IgD-negative memory B cell (primary cell): ENCODE measurements at regions not wholly inside any gene's neighbourhood (a gene's known extent, or its start where the extent isn't known, plus 50 kb on each side); places are given as distances from the start of the nearest gene placed in this dataset.
A peak's percentile ranks its signal among the peaks of the same experiment; 100 is the strongest.
"Not testable (repeated sequence)": the region's sequence is repeated elsewhere in the genome, so short reads cannot be mapped to it uniquely, and the experiment has no call there.

Experiments
- H3K27ac Mint-ChIP-seq, 3 donors: one replicate each; pipeline ENCODE4 v1.8.0; 2020 to 2022; ENCODE audit warnings: mild to moderate bottlenecking in 3 of 3, mixed read lengths in 3 of 3, moderate library complexity in 1 of 3
- H3K27me3 Mint-ChIP-seq: one replicate; pipeline ENCODE4 v1.8.0; 2021; ENCODE audit warnings: mixed read lengths
- H3K36me3 Mint-ChIP-seq: one replicate; pipeline ENCODE4 v1.8.0; 2020; ENCODE audit warnings: mild to moderate bottlenecking, mixed read lengths
- H3K4me1 Mint-ChIP-seq, 3 donors: one replicate each; pipeline ENCODE4 v1.8.0; 2020 to 2022; ENCODE audit warnings: mixed read lengths in 3 of 3, mild to moderate bottlenecking in 1 of 3
- H3K4me3 Mint-ChIP-seq, 4 donors: one replicate each; pipeline ENCODE4 v1.8.0; 2020 to 2022; ENCODE audit warnings: mild to moderate bottlenecking in 4 of 4, mixed read lengths in 4 of 4, moderate library complexity in 3 of 4
- H3K9me3 Mint-ChIP-seq, 3 donors: one replicate each; pipeline ENCODE4 v1.8.0; 2020 to 2021; ENCODE audit warnings: mixed read lengths in 3 of 3, mild to moderate bottlenecking in 1 of 3

GRCh38 chr1:181310560-181310959 lies 172.8 kb upstream of the CACNA1E start:
- H3K4me1 Mint-ChIP-seq, result peaks cover 0 to 1% (median 0%) of the 10 kb centered on the region in 3 donors
- no peak overlapping the region for H3K27ac Mint-ChIP-seq
- peaks cover 14% of the 10 kb centered on the region for H3K27me3 Mint-ChIP-seq
- H3K36me3 Mint-ChIP-seq, result no peaks in the 10 kb centered on the region
- H3K9me3 Mint-ChIP-seq, result no peaks in the 10 kb centered on the region
- no peak overlapping the region for H3K4me3 Mint-ChIP-seq

GRCh38 chr1:181312946-181313345 lies 170.4 kb upstream of the CACNA1E start:
- H3K27ac Mint-ChIP-seq, result no peak overlapping the region
- peaks cover 21% of the 10 kb centered on the region for H3K27me3 Mint-ChIP-seq

GRCh38 chr1:181313466-181313865 lies 169.9 kb upstream of the CACNA1E start:
- Mint-ChIP-seq H3K36me3 (no peaks in the 10 kb centered on the region), H3K9me3 (no peaks in the 10 kb centered on the region), H3K27ac (no peak overlapping the region), H3K27me3 (peaks cover 23% of the 10 kb centered on the region), H3K4me3 (no peak overlapping the region), H3K4me1 (peaks cover 0 to 3% (median 3%) of the 10 kb centered on the region in 3 donors)

More at GRCh38 chr1:181312946-181313345, 170.4 kb upstream of the CACNA1E start:
- H3K4me1 Mint-ChIP-seq, result peaks cover 0 to 3% (median 1%) of the 10 kb centered on the region in 3 donors
- no peaks in the 10 kb centered on the region for H3K9me3 Mint-ChIP-seq
- no peaks in the 10 kb centered on the region for H3K36me3 Mint-ChIP-seq
- no peak overlapping the region for H3K4me3 Mint-ChIP-seq

- H3K27me3 Mint-ChIP-seq, result peaks cover 29% of the 10 kb centered on the region
- H3K4me3 Mint-ChIP-seq, result no peak overlapping the region
- H3K9me3 Mint-ChIP-seq, result no peaks in the 10 kb centered on the region
- peaks cover 0 to 8% (median 7%) of the 10 kb centered on the region in 3 donors for H3K4me1 Mint-ChIP-seq
- no peak overlapping the region for H3K27ac Mint-ChIP-seq
- H3K36me3 Mint-ChIP-seq, result no peaks in the 10 kb centered on the region
These were observed 169.3 kb upstream of the CACNA1E start for GRCh38 chr1:181314010-181314409.

- H3K36me3 Mint-ChIP-seq, result no peaks in the 10 kb centered on the region
- no peak overlapping the region for H3K27ac Mint-ChIP-seq
- no peaks in the 10 kb centered on the region for H3K9me3 Mint-ChIP-seq
- H3K4me3 Mint-ChIP-seq, result no peak overlapping the region
- H3K4me1 Mint-ChIP-seq, result peaks cover 0 to 8% (median 7%) of the 10 kb centered on the region in 3 donors
- H3K27me3 Mint-ChIP-seq, result peaks cover 32% of the 10 kb centered on the region
These were observed 168.4 kb upstream of the CACNA1E start for GRCh38 chr1:181314959-181315358.

- Mint-ChIP-seq H3K4me1 (peaks cover 0 to 8% (median 7%) of the 10 kb centered on the region in 3 donors), H3K36me3 (peaks cover 3% of the 10 kb centered on the region), H3K27ac (no peak overlapping the region), H3K27me3 (peaks cover 40% of the 10 kb centered on the region), H3K9me3 (no peaks in the 10 kb centered on the region), H3K4me3 (no peak overlapping the region)
These were observed 165.9 kb upstream of the CACNA1E start for GRCh38 chr1:181317261-181317930.

- Mint-ChIP-seq H3K27ac (no peak overlapping the region), H3K36me3 (peaks cover 3% of the 10 kb centered on the region), H3K4me1 (peaks cover 0 to 8% (median 7%) of the 10 kb centered on the region in 3 donors), H3K27me3 (peaks cover 40% of the 10 kb centered on the region), H3K4me3 (peak overlapping the region in 1 of 4 donors; percentile 68), H3K9me3 (no peaks in the 10 kb centered on the region)
These were observed 165.1 kb upstream of the CACNA1E start for GRCh38 chr1:181318022-181318857.

- Mint-ChIP-seq H3K4me3 (peak overlapping the region in 2 of 4 donors; percentile 65 to 68), H3K27ac (no peak overlapping the region), H3K9me3 (no peaks in the 10 kb centered on the region), H3K4me1 (peaks cover 0 to 8% (median 7%) of the 10 kb centered on the region in 3 donors), H3K36me3 (peaks cover 3% of the 10 kb centered on the region), H3K27me3 (peaks cover 40% of the 10 kb centered on the region)
These were observed 164.5 kb upstream of the CACNA1E start for GRCh38 chr1:181318858-181319235.

GRCh38 chr1:181319907-181320306 lies 163.4 kb upstream of the CACNA1E start:
- no peak overlapping the region for H3K27ac Mint-ChIP-seq
- peaks cover 0 to 7% (median 7%) of the 10 kb centered on the region in 3 donors for H3K4me1 Mint-ChIP-seq
- H3K27me3 Mint-ChIP-seq, result peaks cover 34% of the 10 kb centered on the region
- H3K36me3 Mint-ChIP-seq, result peaks cover 3% of the 10 kb centered on the region
- no peaks in the 10 kb centered on the region for H3K9me3 Mint-ChIP-seq
- no peak overlapping the region for H3K4me3 Mint-ChIP-seq

GRCh38 chr1:181324797-181325616 lies 158.3 kb upstream of the CACNA1E start:
- Mint-ChIP-seq H3K4me3 (no peak overlapping the region), H3K27me3 (peaks cover 13% of the 10 kb centered on the region), H3K27ac (no peak overlapping the region), H3K36me3 (peaks cover 3% of the 10 kb centered on the region), H3K4me1 (no peaks in the 10 kb centered on the region), H3K9me3 (peaks cover 0 to 2% (median 0%) of the 10 kb centered on the region in 3 donors)

GRCh38 chr1:181325765-181326164 lies 157.6 kb upstream of the CACNA1E start:
- not testable (repeated sequence) for H3K4me3 Mint-ChIP-seq, H3K9me3 Mint-ChIP-seq, H3K27ac Mint-ChIP-seq, H3K36me3 Mint-ChIP-seq, H3K4me1 Mint-ChIP-seq
- peaks cover 11% of the 10 kb centered on the region for H3K27me3 Mint-ChIP-seq

GRCh38 chr1:181326348-181326747 lies 157.0 kb upstream of the CACNA1E start:
- H3K4me1 Mint-ChIP-seq, result no peaks in the 10 kb centered on the region
- H3K9me3 Mint-ChIP-seq, result peaks cover 0 to 2% (median 0%) of the 10 kb centered on the region in 3 donors
- H3K27ac Mint-ChIP-seq, result no peak overlapping the region

GRCh38 chr1:181327796-181328195 lies 155.5 kb upstream of the CACNA1E start:
- H3K4me1 Mint-ChIP-seq, result no peaks in the 10 kb centered on the region
- no peak overlapping the region for H3K27ac Mint-ChIP-seq
- no peaks in the 10 kb centered on the region for H3K36me3 Mint-ChIP-seq
- H3K9me3 Mint-ChIP-seq, result peaks cover 0 to 4% (median 3%) of the 10 kb centered on the region in 3 donors
- H3K27me3 Mint-ChIP-seq, result peaks cover 7% of the 10 kb centered on the region
- no peak overlapping the region for H3K4me3 Mint-ChIP-seq

More at GRCh38 chr1:181326348-181326747, 157.0 kb upstream of the CACNA1E start:
- Mint-ChIP-seq H3K36me3 (no peaks in the 10 kb centered on the region), H3K27me3 (peaks cover 9% of the 10 kb centered on the region), H3K4me3 (no peak overlapping the region)

GRCh38 chr1:181334724-181335123 lies 148.6 kb upstream of the CACNA1E start:
- Mint-ChIP-seq H3K36me3 (peaks cover 2% of the 10 kb centered on the region), H3K27me3 (peaks cover 1% of the 10 kb centered on the region), H3K4me1 (no peaks in the 10 kb centered on the region), H3K9me3 (peaks cover 0 to 3% (median 2%) of the 10 kb centered on the region in 3 donors), H3K4me3 (no peak overlapping the region), H3K27ac (no peak overlapping the region)

GRCh38 chr1:181335631-181336030 lies 147.7 kb upstream of the CACNA1E start:
- H3K4me1 Mint-ChIP-seq, result no peaks in the 10 kb centered on the region
- H3K27ac Mint-ChIP-seq, result no peak overlapping the region
- H3K4me3 Mint-ChIP-seq, result no peak overlapping the region
- H3K27me3 Mint-ChIP-seq, result no peaks in the 10 kb centered on the region
- peaks cover 0 to 3% (median 2%) of the 10 kb centered on the region in 3 donors for H3K9me3 Mint-ChIP-seq
- peaks cover 2% of the 10 kb centered on the region for H3K36me3 Mint-ChIP-seq
